AG20443 (cell line): ENCODE measurements at regions not wholly inside any gene's neighbourhood (a gene's known extent, or its start where the extent isn't known, plus 50 kb on each side); places are given as distances from the start of the nearest gene placed in this dataset.
A peak's percentile ranks its signal among the peaks of the same experiment; 100 is the strongest.

Experiments
- DNase-seq: peaks from one replicate; pipeline ENCODE4 v3.0.0; 2012; ENCODE audit warnings: low spot score, mixed read lengths

GRCh38 chr4:20353646-20354045 is 101.9 kb downstream of the SLIT2 start:
- DNase-seq, result no peak

GRCh38 chr4:20354120-20354519 is 102.4 kb downstream of the SLIT2 start:
- no peak for DNase-seq

GRCh38 chr4:20356565-20356964 is 104.9 kb downstream of the SLIT2 start:
- no peak for DNase-seq

- no peak for DNase-seq
These were observed 106.4 kb downstream of the SLIT2 start for GRCh38 chr4:20358110-20358509.

GRCh38 chr4:20359692-20360091 is 108.0 kb downstream of the SLIT2 start:
- no peak for DNase-seq

GRCh38 chr4:20362148-20362547 is 110.4 kb downstream of the SLIT2 start:
- no peak for DNase-seq

GRCh38 chr4:20364969-20365368 is 113.3 kb downstream of the SLIT2 start:
- DNase-seq, result no peak

- no peak for DNase-seq
These were observed 115.7 kb downstream of the SLIT2 start for GRCh38 chr4:20367446-20367845.

GRCh38 chr4:20368926-20369325 is 117.2 kb downstream of the SLIT2 start:
- DNase-seq, result peak; percentile 54

GRCh38 chr4:20370274-20370673 is 118.6 kb downstream of the SLIT2 start:
- no peak for DNase-seq

GRCh38 chr4:20376070-20376469 is 124.4 kb downstream of the SLIT2 start:
- DNase-seq, result no peak

- DNase-seq, result no peak
These were observed 126.5 kb downstream of the SLIT2 start for GRCh38 chr4:20378181-20378580.

GRCh38 chr4:20381005-20381404 is 129.3 kb downstream of the SLIT2 start:
- no peak for DNase-seq

GRCh38 chr4:20383283-20383682 is 131.6 kb downstream of the SLIT2 start:
- DNase-seq, result no peak

GRCh38 chr4:20383969-20384368 is 132.3 kb downstream of the SLIT2 start:
- DNase-seq, result no peak

- no peak for DNase-seq
These were observed 132.8 kb downstream of the SLIT2 start for GRCh38 chr4:20384456-20384855.

- DNase-seq, result no peak
These were observed 134.5 kb downstream of the SLIT2 start for GRCh38 chr4:20386001-20386740.

- no peak for DNase-seq
These were observed 135.2 kb downstream of the SLIT2 start for GRCh38 chr4:20386906-20387305.

GRCh38 chr4:20391198-20391597 is 139.5 kb downstream of the SLIT2 start:
- DNase-seq, result peak; percentile 44

GRCh38 chr4:20391912-20392311 is 140.2 kb downstream of the SLIT2 start:
- DNase-seq, result no peak

GRCh38 chr4:20393486-20394100 is 141.9 kb downstream of the SLIT2 start:
- no peak for DNase-seq

- no peak for DNase-seq
These were observed 142.8 kb downstream of the SLIT2 start for GRCh38 chr4:20394512-20394911.

GRCh38 chr4:20395160-20395773 is 143.6 kb downstream of the SLIT2 start:
- DNase-seq, result peak; percentile 13
